GM18858 (cell line): ENCODE measurements at regions not wholly inside any gene's neighbourhood (a gene's known extent, or its start where the extent isn't known, plus 50 kb on each side); places are given as distances from the start of the nearest gene placed in this dataset.
"Not testable (repeated sequence)": the region's sequence is repeated elsewhere in the genome, so short reads cannot be mapped to it uniquely, and the experiment has no call there.

Experiments used
- ATAC-seq: cut with Tn5 transposase; IDR thresholded peaks from one replicate; pipeline ENCODE4 v1.9.1; 2021; ENCODE audit not compliant: unreplicated experiment

GRCh38 chr4:189215574-189215973 lies 725.1 kb upstream of the FRG1 start:
- no peak for ATAC-seq

DNA sequence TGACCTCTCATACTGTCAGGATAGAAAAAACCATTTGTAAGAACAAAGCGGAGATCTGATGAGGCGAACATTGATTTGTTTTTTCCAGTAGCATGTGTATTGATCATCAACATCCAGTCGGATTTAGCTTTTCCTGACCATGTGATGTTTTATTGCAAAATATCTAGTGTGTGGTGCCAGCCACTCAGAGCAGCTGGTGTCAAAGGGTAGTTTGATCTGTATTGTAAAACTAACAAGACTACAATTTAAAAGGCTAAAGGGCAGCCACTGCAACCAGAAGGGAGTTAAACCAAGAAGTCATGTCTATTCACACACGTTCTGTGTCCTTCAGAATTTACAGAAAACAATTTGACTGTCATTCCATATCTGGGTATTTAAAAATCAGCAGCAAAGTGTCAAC lies 719.0 kb upstream of the FRG1 start:
- no peak for ATAC-seq

DNA sequence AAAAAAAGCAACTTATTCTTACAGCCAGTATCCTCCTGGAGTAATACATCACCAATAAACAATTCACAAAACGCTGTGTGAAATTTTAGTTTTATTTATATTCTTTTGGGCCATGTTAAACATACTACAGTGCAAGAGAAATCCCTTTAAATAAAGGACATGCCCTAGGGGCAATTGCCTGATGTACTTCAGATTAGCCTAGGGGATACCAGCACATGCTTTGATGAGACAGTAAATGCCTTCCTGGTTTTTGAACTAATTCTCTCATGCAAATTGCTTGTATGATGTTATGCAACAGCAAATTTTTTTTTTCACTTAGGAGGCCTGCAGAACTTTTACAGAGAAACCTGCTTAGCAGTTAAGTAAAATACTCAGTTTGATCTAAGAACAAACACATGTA lies 711.9 kb upstream of the FRG1 start:
- no peak for ATAC-seq

GRCh38 chr4:189232274-189232673 lies 708.4 kb upstream of the FRG1 start:
- no peak for ATAC-seq

DNA sequence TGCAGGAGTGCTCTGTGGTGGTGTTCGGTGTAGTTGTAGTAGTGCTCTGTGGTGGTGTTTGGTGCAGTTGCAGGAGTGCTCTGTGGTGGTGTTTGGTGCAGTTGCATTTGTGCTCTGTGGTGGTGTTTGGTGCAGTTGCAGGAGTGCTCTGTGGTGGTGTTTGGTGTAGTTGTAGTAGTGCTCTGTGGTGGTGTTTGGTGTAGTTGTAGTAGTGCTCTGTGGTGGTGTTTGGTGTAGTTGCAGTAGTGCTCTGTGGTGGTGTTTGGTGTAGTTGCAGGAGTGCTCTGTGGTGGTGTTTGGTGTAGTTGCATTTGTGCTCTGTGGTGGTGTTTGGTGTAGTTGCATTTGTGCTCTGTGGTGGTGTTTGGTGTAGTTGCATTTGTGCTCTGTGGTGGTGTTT lies 706.9 kb upstream of the FRG1 start:
- not testable (repeated sequence) for ATAC-seq

DNA sequence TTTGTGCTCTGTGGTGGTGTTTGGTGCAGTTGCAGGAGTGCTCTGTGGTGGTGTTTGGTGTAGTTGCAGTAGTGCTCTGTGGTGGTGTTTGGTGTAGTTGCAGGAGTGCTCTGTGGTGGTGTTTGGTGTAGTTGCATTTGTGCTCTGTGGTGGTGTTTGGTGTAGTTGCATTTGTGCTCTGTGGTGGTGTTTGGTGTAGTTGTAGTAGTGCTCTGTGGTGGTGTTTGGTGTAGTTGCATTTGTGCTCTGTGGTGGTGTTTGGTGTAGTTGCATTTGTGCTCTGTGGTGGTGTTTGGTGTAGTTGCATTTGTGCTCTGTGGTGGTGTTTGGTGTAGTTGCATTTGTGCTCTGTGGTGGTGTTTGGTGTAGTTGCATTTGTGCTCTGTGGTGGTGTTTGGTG lies 705.7 kb upstream of the FRG1 start:
- ATAC-seq, result not testable (repeated sequence)

DNA sequence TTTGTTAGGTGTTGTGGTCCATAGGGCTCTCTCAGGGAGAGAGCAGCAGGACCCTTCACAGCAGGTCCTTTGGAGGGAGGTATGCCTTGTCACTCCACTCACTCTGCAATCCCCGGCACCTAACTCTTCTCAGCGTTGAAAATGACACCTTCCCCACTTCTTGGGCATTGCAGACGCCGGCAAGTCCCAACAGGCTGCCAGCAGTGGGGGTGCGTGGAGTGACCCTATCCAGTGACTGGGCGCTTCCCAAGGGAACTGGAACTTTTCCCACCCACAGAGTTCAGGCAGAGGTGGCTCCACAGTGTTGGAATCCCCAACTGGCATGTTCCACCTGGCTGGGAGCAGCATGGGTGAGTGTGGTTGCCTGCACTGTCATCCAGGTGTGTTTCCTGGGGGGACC lies 705.1 kb upstream of the FRG1 start:
- ATAC-seq, result no peak

DNA sequence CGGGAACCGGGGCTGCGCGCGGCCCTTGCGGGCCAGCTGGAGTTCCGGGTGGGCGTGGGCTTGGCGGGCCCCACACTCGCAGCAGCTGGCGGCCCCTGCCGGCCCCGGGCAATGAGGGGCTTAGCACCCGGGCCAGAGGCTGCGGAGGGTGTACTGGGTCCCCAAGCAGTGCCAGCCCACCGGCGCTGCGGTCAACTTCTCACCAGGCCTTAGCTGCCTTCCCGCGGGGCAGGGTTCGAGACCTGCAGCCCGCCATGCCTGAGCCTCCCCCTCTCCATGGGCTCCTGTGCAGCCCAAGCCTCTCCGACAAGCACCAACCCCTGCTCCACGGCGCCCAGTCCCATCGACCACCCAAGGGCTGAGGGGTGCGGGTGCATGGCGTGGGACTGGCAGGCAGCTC lies 704.4 kb upstream of the FRG1 start:
- not testable (repeated sequence) for ATAC-seq

GRCh38 chr4:189237340-189237739 lies 703.3 kb upstream of the FRG1 start:
- no peak for ATAC-seq

GRCh38 chr4:189255636-189256035 lies 685.0 kb upstream of the FRG1 start:
- ATAC-seq, result no peak

DNA sequence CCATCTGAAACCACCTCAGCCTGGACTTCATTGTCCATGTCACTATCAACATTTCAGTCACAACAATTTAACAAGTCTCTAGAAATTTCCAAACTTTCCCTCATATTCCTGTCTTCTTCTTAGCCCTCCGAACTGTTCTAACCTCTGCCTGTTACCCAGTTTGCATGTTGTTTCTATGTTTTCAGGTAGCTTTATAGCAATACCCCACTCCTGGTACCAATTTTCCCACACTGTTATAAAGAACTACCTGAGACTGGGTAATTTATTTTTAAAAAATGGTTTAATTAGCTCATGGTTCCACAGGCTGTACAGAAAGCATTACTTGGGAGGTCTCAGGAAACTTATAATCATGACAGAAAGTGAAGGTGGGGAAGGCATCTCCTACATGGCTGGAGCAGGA lies 679.2 kb upstream of the FRG1 start:
- no peak for ATAC-seq

DNA sequence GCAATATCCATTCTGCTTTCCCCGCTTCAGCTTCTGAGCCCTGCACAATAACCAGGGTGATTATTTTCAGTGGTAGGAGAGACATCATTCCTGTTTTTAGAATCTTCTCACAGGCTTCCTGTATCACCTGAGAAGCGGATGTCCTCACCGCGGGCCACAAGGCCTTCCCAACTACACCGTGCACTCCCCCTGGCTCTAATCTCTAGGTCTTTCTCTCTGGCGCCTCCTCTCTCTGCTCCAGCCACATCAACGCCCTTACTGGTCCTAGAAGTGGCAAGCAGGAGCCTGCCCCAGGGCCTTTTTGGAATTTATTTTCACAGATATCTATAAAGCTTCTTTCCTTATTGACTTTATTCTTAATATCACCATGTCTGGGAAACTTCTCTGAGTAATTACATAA lies 675.2 kb upstream of the FRG1 start:
- ATAC-seq, result no peak

DNA sequence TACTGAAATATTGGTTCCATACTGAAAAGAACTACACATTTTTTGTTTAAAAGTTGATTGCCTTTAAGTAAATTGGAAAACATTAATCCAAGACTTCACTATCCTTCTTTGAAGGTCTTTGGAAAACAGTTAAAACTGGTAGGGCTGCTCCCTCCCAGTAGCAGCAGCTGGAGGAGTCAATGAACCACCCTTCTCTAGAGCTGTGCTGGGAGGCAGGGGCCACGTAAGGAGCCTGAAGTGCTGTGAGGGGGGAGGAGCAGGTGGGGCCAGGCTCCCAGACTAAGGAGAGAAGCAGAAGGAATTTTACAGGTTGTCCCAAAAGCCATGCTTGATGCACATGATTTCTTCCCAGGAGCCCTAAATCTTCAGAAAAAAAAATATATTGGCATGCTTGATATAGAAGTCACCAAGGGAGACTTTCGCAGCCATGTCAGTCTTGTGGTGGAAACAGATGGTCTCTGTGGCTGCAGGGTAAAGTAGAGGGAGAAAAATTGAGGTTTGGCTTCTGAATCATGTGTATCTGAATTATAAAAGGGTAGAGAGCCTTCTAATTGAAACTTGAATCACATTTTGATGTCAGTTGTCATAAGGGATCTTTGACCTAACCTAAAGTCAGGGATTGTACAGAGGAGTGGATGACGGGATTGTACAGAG lies 673.2 kb upstream of the FRG1 start:
- no peak for ATAC-seq

- no peak for ATAC-seq
Observed at GRCh38 chr4:189278597-189279165, 662.0 kb upstream of the FRG1 start.

DNA sequence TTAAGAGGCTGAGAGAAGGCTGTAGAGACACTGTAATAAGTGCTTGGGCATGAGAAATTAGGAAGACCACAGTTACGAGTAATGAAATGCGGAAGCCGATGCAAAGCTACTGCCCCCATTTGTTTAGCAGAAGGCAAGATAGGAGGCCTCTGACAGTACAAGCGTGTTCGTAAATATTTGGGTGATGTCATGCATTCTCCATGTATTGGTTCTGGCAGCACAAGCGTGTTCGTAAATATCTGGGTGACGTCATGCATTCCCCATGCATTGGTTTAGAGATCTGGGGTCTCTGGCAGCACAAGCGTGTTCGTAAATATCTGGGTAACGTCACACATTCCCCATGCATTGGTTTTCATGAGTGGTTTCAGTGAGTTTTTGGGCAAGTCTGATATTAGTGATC lies 661.5 kb upstream of the FRG1 start:
- ATAC-seq, result no peak

GRCh38 chr4:189285377-189285776 lies 655.3 kb upstream of the FRG1 start:
- ATAC-seq, result no peak

DNA sequence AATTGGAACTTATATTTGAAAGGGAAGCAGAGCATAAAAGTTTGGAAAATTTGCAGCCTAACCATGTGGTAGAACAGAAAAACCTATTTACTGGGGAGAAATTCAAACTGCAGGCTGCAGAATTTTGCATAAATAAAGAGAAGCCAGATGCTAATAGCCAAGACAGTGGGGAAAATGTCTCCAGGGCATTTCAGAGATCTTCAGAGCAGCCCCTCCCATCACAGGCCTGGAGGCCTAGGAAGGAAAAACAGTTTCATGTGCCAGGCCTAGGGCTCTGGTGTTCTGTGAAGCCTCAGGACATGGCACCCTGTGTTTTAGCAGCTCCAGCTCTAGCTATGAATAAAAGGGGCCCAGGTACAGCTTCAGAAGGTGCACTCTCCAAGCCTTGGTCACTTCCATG lies 648.7 kb upstream of the FRG1 start:
- no peak for ATAC-seq

DNA sequence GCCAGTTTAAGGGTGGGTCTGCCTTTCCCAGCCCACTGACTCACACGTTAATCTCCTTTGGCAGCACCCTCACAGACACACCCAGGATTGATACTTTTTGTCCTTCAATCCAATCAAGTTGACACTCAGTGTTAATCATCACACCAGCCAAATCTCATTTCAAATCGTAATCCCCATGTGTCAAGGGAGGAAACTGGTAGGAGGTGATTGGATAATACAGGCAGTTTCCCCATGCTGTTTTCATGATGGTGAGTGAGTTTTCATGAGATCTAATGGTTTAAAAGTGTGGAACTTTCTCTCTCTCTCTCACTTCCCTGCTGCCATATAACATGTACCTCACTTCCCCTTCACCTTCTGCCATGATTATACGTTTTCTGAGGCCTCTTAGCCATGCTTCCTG lies 647.2 kb upstream of the FRG1 start:
- ATAC-seq, result no peak

- no peak for ATAC-seq
Observed at GRCh38 chr4:189294574-189294973, 646.1 kb upstream of the FRG1 start.

- ATAC-seq, result no peak
Observed at GRCh38 chr4:189299706-189300105, 641.0 kb upstream of the FRG1 start.

GRCh38 chr4:189301692-189302091 lies 639.0 kb upstream of the FRG1 start:
- no peak for ATAC-seq

- ATAC-seq, result no peak
Observed at GRCh38 chr4:189302719-189303118, 638.0 kb upstream of the FRG1 start.

GRCh38 chr4:189304167-189304566 lies 636.5 kb upstream of the FRG1 start:
- ATAC-seq, result no peak
